ENCODE measurements at regions not wholly inside any gene's neighbourhood (a gene's known extent, or its start where the extent isn't known, plus 50 kb on each side); places are given as distances from the start of the nearest gene placed in this dataset.

GRCh38 chr14:34208532-34208931, 253.5 kb downstream of the SPTSSA start:
- no peak for DNase-seq

- DNase-seq = no peak
Observed at GRCh38 chr14:34205799-34206198, 254.9 kb upstream of the EGLN3 start.

DNA sequence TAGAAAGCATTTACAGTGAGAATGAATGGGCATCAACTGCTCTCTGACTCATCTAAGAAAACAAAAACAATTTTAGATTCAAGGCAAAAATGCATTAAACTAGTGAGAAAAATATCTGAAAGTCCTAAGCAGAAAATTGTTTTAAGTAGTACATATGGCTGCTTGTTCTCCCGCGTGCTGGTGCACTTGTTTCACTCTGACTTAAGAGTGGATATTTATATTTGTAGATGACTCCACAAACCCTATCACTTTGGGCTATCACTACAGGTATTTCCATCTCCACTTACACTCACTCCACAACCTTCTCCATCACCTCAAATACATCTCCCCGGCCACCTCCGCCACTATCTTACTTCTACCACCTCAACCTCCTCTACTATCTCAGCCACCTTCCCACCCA, 253.9 kb upstream of the EGLN3 start:
- DNase-seq = no peak

DNA sequence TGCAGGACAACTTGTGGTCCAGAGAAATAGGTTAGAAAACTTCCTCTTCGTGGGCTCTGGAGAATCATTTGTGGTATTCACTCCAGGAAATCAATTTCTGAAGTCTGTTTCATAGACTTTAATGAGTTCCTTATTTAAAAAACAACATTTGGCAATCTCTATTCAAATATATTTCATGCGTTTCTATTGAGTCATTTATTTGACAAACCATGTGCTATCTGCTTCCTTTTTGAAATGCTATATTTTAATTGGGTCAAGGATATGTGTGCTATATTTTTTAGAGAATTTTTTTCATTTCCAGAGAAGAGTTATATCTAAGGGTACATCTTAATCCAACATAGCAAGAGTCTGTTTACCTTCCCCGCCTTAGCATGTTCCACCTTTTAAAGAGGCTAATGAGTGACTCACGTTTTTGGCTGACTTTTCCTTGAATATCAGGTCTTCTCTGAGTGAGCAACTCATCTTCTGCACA, 252.4 kb upstream of the EGLN3 start:
- DNase-seq = no peak

- no peak for DNase-seq
Observed at GRCh38 chr14:34201909-34202637, 251.2 kb upstream of the EGLN3 start.

GRCh38 chr14:34199585-34199984, 248.7 kb upstream of the EGLN3 start:
- DNase-seq = no peak

GRCh38 chr14:34198096-34198495, 247.2 kb upstream of the EGLN3 start:
- no peak for DNase-seq

- no peak for DNase-seq
Observed at GRCh38 chr14:34195964-34196363, 245.1 kb upstream of the EGLN3 start.

- no peak for DNase-seq
Observed at GRCh38 chr14:34190717-34191116, 239.8 kb upstream of the EGLN3 start.

- DNase-seq = no peak
Observed at GRCh38 chr14:34189866-34190265, 239.0 kb upstream of the EGLN3 start.

GRCh38 chr14:34187519-34188044, 236.7 kb upstream of the EGLN3 start:
- no peak for DNase-seq

DNA sequence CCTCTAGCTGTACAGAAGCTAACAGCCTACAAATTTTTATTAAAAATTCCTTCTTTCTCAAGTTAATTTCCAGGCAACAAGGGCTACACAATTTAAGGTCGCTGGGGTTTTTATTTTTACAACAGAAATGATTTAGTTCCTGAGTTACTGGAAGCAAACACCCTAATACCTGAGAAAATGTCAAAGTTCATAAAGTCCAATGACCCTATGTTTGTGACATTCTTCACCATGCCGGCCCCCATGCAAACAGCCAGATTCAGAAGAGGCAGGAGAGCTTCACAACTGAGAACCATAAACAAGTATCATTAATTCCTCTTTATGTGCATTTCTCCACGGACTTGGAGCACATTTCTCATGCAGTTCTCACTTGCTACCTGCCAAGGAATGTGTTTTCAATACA, 236.2 kb upstream of the EGLN3 start:
- DNase-seq = no peak

DNA sequence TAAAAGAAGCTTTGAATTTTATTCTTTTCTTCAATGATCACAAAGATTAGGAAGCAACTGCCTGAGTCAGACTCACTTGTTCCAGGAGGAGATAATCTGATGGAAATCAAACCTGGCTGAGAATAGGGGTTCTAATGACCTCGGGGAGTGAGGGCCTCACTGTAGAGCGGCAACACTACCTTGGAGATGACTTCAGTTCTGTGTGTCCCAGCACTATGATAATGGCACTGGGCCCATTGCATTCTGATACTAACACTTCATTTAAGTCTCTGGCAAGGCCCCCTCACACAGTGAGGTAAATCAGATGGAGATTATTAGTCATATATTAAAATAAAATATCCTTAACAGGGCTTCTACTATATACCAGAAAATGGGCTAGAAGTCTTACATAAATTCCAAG, 233.3 kb upstream of the EGLN3 start:
- DNase-seq = no peak

- no peak for DNase-seq
Observed at GRCh38 chr14:34183478-34183877, 232.6 kb upstream of the EGLN3 start.

- no peak for DNase-seq
Observed at GRCh38 chr14:34181338-34181737, 230.5 kb upstream of the EGLN3 start.

DNA sequence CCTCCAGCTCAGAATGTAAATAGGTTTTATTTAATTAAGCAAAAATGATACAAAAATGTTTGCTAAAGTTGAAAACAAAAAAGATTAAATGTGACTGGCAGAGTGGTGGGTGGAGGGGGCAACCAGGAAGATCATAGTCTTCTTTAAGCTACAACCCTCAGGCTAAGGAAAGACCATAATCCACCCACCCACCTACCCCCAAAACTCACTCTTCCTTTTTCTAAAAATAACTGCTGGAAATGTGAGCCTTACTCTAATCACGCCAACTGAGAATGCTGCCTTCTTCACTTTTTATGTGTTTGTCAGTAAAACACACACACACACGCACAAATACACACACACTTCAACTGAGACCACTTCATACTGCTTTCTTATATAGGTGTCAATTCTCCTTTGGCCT, 230.0 kb upstream of the EGLN3 start:
- DNase-seq = no peak

DNA sequence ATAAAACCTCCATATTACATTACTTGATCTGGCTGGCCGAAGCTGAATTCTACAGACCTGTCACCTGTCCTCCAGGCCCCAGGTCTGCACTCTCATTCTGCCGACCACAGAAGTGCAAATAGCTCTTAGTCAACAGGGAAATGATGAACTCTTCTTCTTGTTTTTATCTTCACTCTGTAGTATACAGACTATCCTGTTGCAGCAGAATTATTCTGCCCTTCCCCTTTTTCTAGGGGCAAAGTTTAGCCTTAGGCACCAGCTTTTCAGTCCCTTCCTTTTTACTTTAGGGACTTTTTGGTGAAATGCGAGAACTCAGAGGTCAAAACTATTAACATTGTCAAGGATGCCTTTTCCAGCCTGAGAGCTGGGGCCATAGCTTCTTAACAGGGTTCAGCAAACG, 229.6 kb upstream of the EGLN3 start:
- DNase-seq = no peak

GRCh38 chr14:34179727-34180126, 228.9 kb upstream of the EGLN3 start:
- DNase-seq = peak; percentile 76

- DNase-seq = no peak
Observed at GRCh38 chr14:34177466-34177865, 226.6 kb upstream of the EGLN3 start.

- DNase-seq = no peak
Observed at GRCh38 chr14:34175574-34175973, 224.7 kb upstream of the EGLN3 start.

DNA sequence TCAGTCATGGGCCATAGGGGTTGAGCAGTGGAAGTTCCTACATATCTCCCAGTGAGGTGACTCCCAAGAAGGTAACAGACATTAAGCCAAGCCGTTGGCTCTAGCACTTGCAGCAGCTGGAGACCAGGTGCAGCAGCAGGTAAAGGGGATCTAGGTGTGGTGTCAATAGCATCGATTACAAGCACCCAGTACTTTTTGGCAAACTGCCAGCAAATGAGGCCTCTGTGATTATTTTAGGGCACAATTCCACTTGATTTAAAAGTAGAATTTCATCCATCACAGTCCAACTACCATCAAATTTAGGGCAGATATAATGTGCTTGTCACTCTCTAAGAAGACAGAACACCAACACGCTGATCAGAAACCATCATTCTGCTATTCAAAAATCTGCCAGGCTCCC, 224.1 kb upstream of the EGLN3 start:
- DNase-seq = no peak

DNA sequence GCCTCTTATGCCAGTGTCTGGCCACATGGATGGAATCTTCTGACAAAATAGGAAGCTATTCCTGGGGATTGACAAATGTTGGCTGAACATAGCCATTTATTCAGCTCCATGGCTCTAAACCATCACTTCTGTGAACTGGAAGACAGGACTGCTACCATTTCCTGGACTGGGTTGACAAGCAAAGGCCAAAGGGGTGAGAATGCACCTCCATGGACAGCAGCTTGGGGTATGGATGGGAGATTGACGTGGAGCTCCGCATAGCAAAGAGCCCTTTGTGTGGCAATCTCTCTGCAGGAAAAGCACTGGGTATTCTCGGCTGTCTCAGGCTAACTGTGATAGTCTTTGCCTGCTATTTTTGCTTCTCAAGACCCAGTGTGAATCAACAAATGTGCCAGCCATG, 223.0 kb upstream of the EGLN3 start:
- no peak for DNase-seq

DNA sequence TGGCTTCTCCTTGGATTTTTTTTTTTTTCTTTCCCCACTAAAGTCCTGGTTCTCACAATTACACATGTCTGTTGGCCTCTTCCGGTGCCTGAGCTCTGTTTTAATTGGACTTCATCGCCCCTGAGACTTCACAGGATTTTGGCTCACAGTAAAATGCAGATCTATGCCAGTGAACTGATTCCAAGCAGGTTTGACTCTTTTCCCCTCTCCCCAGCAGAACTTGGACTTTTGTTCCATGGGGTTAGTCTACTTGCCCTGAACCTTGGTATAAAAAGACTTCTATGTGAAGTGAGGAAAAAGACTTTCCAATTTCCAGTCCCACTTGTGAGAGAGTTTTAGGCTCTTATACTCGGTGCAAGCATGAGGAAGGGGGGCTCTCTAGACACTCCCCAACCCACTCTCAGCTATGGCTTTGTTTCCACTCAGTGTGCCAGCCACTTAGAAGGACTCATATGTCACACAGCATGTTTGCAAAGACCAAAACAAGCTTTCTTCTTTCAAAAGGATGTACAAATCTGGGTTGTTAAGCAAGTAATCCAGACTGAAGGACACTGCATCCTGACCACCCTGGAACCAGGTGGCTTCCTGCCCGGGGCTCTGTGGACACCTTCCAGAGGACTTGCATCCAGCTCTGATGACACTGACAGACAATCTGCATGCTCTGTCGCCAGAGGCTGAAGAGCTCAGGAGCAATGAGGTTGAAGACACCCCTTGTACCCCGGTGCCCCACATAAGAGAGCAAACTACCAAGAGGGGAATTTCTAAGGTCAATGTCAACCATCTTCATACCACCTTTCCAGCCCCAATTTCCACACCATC, 221.9 kb upstream of the EGLN3 start:
- DNase-seq = no peak

DNA sequence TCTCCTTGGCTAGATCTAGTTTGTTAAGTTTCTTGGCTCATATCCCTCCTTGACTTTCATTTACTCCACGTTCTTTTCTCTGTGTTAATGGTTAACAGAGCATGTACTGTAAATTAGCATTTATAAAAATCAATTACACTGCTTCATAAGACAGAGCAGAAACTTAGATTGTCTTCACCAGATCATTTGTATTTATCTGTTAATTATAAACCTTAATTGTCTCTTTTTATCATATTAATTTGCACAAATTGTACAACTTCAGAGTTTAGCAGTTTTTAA, 221.2 kb upstream of the EGLN3 start:
- no peak for DNase-seq

All from NCI-H774 (cell line).